Transverse colon (tissue), 4 donors: ENCODE measurements at regions not wholly inside any gene's neighbourhood (a gene's known extent, or its start where the extent isn't known, plus 50 kb on each side); places are given as distances from the start of the nearest gene placed in this dataset.
"Not testable (repeated sequence)": the region's sequence is repeated elsewhere in the genome, so short reads cannot be mapped to it uniquely, and the experiment has no call there.

Experiments
- DNase-seq: peaks from one replicate; pipeline ENCODE4 v3.0.0-alpha.2; 2019
- H3K27ac ChIP-seq, 4 donors: fragments of 200-600 bp; sonication (generic); 2 replicates each; pipeline ENCODE4 v1.5.1; 2016 to 2018; ENCODE audit warnings: inconsistent platforms in 4 of 4
- H3K27me3 ChIP-seq: fragments of 200-600 bp; sonication (generic); 2 replicates; pipeline ENCODE4 v1.5.1; 2017; ENCODE audit warnings: inconsistent platforms
- H3K36me3 ChIP-seq, 4 donors: fragments of 200-600 bp; sonication (generic); 2 replicates each; pipeline ENCODE4 v1.5.1; 2017 to 2019; ENCODE audit warnings: inconsistent platforms in 4 of 4
- H3K4me1 ChIP-seq, 4 donors: fragments of 200-600 bp; sonication (generic); 2 replicates each; pipeline ENCODE4 v1.5.1; 2017 to 2020; ENCODE audit warnings: inconsistent platforms in 4 of 4
- H3K4me3 ChIP-seq, 4 donors: fragments of 200-600 bp; sonication (generic); 1 replicate in 1 of 4; 2 replicates in 3 of 4; pipeline versions ENCODE4 v1.5.1 to v1.6.1; 2017 to 2019; ENCODE audit warnings: inconsistent platforms in 4 of 4
- H3K9me3 ChIP-seq, 2 donors: fragments of 200-600 bp; sonication (generic); 2 replicates each; pipeline ENCODE4 v1.5.1; 2017 to 2019; ENCODE audit warnings: inconsistent platforms in 2 of 2
- EP300 ChIP-seq: sonication (generic); formaldehyde crosslinking; IDR thresholded peaks from one replicate; pipeline ENCODE4 v1.6.1; 2017; ENCODE audit warnings: antibody characterized with exemption, low read depth
- POLR2A ChIP-seq: fragments of 450-650 bp; IDR thresholded peaks from one replicate; pipeline ENCODE4 v1.6.1; 2016; ENCODE audit warnings: antibody characterized with exemption, mild to moderate bottlenecking, moderate library complexity
- POLR2AphosphoS5 ChIP-seq, 3 donors: sonication (generic); formaldehyde crosslinking; IDR thresholded peaks; one replicate each; pipeline ENCODE4 v1.6.1; 2016; ENCODE audit warnings: antibody characterized with exemption in 3 of 3
- WGBS, 2 donors: methylation state at CpG; one replicate each; pipeline ENCODE4 v1.1.5; 2018; ENCODE audit warnings: low coverage in 1 of 2; 5-methylcytosine and 5-hydroxymethylcytosine counted together
- in situ Hi-C, 4 donors: fragments of 200-750 bp; cut with MboI; loops; one replicate each; pipeline versions ENCODE4 v1.15.0 to v1.15.1; 2017; ENCODE audit warnings: low sequenced_read_pairs in 3 of 4, low pct_ligation_motif_present in 1 of 4, low pct_unique_long_range_greater_than_20kb in 1 of 4
- intact Hi-C: fragments of 100-400 bp; cut with DNase I; formaldehyde crosslinking; loops from one replicate; pipeline ENCODE4 v1.15.1; 2023; ENCODE audit warnings: low total_unique reads
- TF ChIP-seq, protein P1 (sequence below), 5 experiments: fragments of 200-600 bp in 3 of 5; fragments of 450-650 bp in 2 of 5; sonication (generic) in 3 of 5; IDR thresholded peaks; 1 replicate in 2 of 5; 2 replicates in 3 of 5; pipeline ENCODE4 v1.5.1; 2016 to 2017; ENCODE audit warnings: antibody characterized with exemption in 5 of 5, inconsistent platforms in 3 of 5, mild to moderate bottlenecking in 2 of 5, moderate library complexity in 1 of 5

DNA sequence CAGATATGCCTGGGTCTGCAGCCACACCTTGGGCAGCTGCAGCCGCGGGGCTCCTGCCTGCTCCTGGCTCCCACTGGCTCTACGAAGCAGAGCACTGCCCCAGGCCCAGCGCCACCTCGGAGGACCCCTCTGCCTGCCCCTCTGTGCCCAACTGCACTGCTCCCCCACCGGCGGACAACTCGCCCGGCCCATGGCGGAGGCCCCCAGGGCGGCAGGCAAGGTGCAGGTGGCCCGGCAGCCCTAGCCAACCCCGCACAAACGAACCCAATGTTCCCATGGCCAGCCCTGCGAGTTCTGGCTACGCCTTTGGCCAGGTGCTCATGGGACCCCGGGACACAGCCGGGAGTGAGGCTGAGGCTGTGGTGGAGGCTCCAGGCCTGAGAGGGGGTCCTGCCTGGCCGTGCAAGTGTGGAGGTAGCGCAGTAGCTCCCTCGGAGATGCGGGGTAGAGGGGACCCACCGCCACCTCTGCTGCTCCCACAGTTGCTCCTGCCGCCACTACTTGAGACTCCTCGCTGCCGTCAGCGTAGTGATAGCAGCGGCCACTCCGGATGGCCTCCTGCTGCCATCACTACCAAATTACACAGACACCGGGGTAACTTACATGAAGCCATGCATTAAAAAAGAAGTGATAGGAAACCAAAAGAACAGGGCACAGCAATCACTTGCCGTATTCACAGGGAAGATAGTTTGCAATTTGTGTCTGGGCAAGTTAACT, 97.3 kb upstream of the SP4 start:
- Histone ChIP-seq H3K27me3 (no peaks in the 10 kb centered on the region), H3K9me3 (no peaks in the 10 kb centered on the region), H3K36me3 (no peaks in the 10 kb centered on the region), H3K4me3 (no peak overlapping the region), H3K4me1 (no peaks in the 10 kb centered on the region), H3K27ac (no peak overlapping the region)
- in situ Hi-C loops (no loop called here), intact Hi-C loops (no loop called here)
- 90 to 91% methylated on average over 4 to 24 of the region's 31 CpGs for WGBS, 2 donors
- DNase-seq, result no peak
- no peak for TF ChIP-seq POLR2AphosphoS5 (IDR thresholded peaks at IDR 0.05)
- TF ChIP-seq, protein P1, sequence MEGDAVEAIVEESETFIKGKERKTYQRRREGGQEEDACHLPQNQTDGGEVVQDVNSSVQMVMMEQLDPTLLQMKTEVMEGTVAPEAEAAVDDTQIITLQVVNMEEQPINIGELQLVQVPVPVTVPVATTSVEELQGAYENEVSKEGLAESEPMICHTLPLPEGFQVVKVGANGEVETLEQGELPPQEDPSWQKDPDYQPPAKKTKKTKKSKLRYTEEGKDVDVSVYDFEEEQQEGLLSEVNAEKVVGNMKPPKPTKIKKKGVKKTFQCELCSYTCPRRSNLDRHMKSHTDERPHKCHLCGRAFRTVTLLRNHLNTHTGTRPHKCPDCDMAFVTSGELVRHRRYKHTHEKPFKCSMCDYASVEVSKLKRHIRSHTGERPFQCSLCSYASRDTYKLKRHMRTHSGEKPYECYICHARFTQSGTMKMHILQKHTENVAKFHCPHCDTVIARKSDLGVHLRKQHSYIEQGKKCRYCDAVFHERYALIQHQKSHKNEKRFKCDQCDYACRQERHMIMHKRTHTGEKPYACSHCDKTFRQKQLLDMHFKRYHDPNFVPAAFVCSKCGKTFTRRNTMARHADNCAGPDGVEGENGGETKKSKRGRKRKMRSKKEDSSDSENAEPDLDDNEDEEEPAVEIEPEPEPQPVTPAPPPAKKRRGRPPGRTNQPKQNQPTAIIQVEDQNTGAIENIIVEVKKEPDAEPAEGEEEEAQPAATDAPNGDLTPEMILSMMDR (IDR thresholded peaks at IDR 0.05), result no peak
- TF ChIP-seq EP300, result no peak
- TF ChIP-seq POLR2A, result no peak

DNA sequence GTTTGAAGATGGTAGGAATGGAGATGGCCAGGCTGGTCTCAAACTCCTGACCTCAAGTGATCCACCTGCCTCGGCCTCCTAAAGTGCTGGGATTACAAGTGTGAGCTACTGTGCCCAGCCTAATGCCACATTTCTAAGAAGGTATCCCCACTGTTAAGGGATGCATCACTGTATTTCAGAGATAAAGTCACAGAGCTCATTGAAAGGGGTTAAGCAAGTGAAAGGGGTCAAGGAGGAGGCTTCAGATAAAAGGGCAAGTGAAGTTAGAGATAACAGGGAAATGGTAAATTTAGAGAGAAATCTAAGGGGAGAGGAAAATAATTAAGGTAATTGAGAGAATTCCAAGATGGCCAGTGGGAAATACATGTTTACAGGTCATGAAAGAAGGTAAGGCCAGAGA, 93.0 kb upstream of the SP4 start:
- Histone ChIP-seq H3K27me3 (no peaks in the 10 kb centered on the region), H3K27ac (no peak overlapping the region), H3K9me3 (no peaks in the 10 kb centered on the region), H3K36me3 (no peaks in the 10 kb centered on the region), H3K4me3 (no peak overlapping the region), H3K4me1 (no peaks in the 10 kb centered on the region)
- in situ Hi-C loops, result no loop called here
- intact Hi-C loops, result no loop called here
- no peak for TF ChIP-seq POLR2A
- no peak for DNase-seq
- 79% methylated on average over 1 of the region's 1 CpG; no CpG with 5 or more reads in 1 of the 2 donors for WGBS, 2 donors

DNA sequence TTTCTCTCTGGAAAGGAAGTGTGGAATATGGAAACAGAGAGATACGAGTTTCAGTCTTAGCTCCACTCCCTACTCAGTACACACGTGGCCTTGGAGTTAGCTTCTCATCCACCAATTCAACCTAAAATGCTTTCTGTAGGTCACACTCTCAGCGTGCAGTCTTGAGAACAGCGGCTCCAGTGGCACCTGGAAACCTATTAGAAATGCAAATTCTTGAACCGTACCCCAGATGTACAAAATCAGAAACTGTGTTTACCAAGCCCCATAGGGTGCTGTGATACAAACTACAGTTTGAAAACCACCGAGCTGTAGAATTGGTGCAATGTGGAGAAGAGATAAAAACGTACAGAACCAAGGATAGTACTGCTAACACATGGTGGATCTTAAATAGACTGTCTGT, 91.1 kb upstream of the SP4 start:
- Histone ChIP-seq H3K9me3 (no peaks in the 10 kb centered on the region), H3K27ac (no peak overlapping the region), H3K4me3 (no peak overlapping the region), H3K4me1 (no peaks in the 10 kb centered on the region), H3K27me3 (no peaks in the 10 kb centered on the region), H3K36me3 (no peaks in the 10 kb centered on the region)
- WGBS, 2 donors, result 50 to 76% methylated on average over 2 to 7 of the region's 7 CpGs
- intact Hi-C loops, result no loop called here
- DNase-seq, result no peak
- no peak for TF ChIP-seq EP300
- TF ChIP-seq, protein P1 (IDR thresholded peaks at IDR 0.05), result no peak
- no peak for TF ChIP-seq POLR2A
- TF ChIP-seq POLR2AphosphoS5 (IDR thresholded peaks at IDR 0.05), result no peak
- in situ Hi-C loops, result no loop called here

DNA sequence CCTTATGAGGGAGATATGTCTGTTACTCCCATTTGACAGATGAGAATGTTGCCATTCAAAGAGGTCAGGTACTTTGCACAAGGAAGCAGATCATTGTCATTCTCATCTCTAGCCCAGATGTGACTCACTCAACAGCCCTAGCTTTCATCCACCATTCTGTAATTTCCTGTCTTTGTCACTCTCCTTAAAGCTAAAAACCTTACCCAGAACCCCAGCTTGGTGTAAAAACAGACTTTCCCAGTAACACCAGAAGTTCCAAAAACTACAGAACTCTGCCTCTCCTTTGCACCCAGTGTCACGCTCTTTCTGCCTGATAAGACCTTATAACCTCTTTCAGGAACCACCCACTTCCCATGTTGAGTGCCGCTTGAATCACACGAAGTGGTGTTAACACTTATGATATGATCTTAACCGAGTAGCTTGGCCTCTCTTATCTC, 89.1 kb upstream of the SP4 start:
- no peak for DNase-seq
- TF ChIP-seq POLR2A (no peak), POLR2AphosphoS5 (IDR thresholded peaks at IDR 0.05) (no peak), EP300 (no peak)
- TF ChIP-seq, protein P1 (IDR thresholded peaks at IDR 0.05), result no peak
- H3K9me3 ChIP-seq, result no peaks in the 10 kb centered on the region
- in situ Hi-C loops, result no loop called here
- H3K4me3 ChIP-seq, result no peak overlapping the region
- no peak overlapping the region for H3K27ac ChIP-seq
- no peaks in the 10 kb centered on the region for H3K4me1 ChIP-seq
- no peaks in the 10 kb centered on the region for H3K36me3 ChIP-seq
- 51 to 61% methylated on average over 4 of the region's 4 CpGs for WGBS, 2 donors
- intact Hi-C loops, result no loop called here
- H3K27me3 ChIP-seq, result no peaks in the 10 kb centered on the region

DNA sequence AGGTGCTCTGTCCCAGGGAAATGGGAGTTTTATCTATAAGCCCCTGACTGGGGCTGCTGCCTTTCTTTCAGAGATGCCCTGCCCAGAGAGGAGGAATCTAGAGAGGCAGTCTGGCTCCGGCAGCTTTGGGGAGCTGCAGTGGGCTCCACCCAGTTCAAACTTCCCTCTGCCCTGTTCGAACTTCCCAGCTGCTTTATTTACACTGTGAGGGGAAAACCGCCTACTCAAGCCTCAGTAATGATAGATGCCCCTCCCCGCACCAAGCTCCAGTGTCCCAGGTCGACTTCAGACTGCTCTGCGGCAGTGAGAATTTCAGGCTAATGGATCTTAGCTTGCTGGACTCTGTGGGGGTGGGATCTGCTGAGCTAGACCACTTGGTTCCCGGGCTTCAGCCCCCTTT, 83.0 kb upstream of the SP4 start:
- H3K4me1 ChIP-seq, intact Hi-C loops, H3K4me3 ChIP-seq, in situ Hi-C loops, H3K27me3 ChIP-seq, H3K9me3 ChIP-seq, DNase-seq, H3K36me3 ChIP-seq, H3K27ac ChIP-seq: not testable (repeated sequence)
- WGBS, 2 donors, result 17% methylated on average over 7 of the region's 7 CpGs; no CpG with 5 or more reads in 1 of the 2 donors
